ENCODE measurements at regions not wholly inside any gene's neighbourhood (a gene's known extent, or its start where the extent isn't known, plus 50 kb on each side); places are given as distances from the start of the nearest gene placed in this dataset.

DNA sequence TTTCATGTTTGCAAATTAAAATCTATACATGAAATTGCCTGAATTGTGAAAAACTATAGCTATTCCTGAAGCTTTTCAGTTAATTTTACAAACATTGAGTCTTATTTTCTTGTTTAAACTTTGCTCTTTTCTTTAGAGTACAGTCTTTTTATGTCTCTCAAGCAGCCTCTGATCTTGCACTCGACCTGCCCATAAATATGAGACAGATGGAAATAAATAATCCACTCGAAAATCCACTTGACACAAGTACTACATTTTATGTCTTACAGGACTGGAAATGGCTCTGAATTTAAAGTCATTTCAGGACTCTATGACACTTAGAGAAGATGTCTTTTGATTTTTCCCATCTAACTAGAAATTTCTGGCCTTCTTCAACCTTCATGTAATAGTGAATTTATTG, 283.8 kb downstream of the USP25 start:
- DNase-seq (ENCODE audit: low read depth): no peak

DNA sequence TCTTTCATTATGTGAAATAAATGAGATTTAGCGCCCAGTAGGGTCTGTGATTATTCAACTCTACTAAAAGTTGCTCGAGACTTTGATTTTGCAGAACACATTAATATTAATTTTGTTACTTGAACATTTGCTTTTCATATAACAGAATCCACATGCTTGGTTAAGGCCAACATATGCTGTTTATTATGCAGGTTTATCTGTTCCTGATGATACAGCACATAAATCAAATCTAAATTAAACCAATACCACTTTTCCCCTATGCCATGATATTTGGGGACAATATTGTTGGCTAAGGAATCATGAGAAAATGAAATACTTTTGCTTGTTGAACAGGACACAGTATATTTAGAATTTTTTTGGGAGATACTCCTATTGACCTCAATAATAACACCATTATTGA, 291.1 kb downstream of the USP25 start:
- no peak for DNase-seq (ENCODE audit: low read depth)

DNA sequence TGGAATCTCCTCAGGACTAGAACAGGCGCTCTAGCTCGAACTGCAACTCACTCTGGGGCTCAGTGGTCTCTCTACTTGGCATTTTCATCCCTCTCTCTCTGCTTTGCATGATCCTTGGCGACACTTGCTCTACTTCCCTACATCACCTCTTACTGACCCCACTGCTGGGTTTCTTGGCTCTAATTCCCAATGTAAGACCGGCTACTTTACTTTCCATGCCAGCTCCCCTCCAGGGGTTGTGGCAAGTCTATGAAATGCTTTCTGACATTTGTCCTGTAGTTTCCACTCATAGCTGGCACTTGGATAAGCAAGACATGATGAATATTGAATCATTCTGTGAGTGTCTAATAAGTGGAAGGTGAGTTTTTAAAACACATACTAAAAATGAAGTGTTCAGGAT, 292.3 kb downstream of the USP25 start:
- no peak for DNase-seq (ENCODE audit: low read depth)

DNA sequence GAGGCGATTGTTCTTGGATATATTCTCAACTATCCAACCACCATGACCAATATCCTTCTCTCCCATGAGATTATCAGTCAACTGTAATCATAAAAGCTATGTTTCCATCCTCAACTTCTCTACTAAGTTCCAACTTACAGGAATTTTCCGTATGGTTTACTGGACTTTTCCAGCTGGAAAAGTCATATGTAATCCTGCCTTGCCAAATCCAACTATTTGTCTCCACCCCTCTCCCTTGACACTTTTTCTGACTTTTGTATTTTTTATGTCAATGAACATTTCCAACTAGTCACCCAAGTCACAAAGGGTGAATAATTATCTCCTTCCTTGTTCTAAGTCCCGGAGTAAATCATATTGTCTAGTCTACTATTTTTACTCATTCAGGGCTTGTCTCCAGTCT, 293.1 kb downstream of the USP25 start:
- no peak for DNase-seq (ENCODE audit: low read depth)

DNA sequence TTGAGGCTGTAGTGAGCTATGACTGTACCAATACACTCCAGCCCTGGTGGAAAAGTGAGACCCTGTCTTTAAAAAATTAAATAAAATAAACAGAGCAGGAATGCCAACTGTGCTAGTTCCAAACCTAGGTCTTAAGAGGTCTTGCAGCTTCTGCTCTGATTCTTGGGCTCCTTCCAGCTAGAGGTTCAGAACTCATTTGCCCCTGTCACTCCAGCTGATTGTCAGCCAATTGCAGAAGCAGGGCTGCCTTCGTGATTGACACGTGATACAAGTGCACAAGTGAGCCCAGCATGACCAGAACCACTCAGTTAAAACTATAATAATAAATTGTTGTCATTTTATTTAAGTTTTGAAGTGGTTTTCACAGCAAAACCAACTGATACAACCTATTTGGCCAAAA, 298.4 kb downstream of the USP25 start:
- DNase-seq (ENCODE audit: low read depth): no peak

DNA sequence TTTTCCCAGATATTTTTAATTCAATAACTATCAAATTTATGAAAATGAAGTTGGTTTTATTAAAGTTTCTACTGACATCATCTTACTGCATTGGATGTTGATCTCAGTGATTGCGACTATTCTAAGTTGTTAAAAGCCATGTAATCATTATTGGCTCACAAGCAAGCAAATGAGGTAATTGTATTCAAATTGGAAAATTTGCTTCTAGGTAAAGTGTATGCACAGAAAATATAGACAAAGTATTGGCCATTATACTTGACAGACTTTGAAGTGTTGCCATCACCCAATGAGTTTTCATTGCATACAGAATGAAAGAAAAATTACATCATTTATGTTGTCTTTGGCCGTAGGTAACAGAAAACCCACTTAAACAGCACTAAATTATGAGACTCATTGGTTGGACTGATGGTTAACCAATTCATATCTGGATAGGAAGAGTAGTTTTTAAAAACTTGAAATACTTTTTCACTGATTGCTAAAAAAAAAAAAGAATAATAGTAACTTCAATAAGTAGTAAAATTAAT, 299.2 kb downstream of the USP25 start:
- DNase-seq (ENCODE audit: low read depth): no peak

DNA sequence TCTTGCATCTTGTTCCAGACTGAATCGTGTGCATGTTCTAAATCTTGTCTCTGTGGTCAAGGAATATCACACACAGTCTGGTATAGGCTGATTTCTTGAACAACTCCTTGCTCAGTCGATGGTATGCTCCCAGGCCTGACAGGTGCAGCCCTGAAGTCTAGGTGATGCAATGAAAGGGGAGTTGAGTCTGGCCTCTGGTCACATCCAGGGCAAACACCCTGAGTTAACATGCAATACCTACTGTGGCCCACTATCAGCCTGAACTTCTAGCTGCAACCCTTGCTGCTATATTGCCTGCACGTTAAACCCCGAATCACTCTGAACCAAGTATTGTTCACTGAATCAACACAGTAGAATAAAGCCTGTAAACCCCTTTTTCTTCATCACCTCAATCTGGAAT, 303.4 kb downstream of the USP25 start:
- DNase-seq (ENCODE audit: low read depth): no peak

DNA sequence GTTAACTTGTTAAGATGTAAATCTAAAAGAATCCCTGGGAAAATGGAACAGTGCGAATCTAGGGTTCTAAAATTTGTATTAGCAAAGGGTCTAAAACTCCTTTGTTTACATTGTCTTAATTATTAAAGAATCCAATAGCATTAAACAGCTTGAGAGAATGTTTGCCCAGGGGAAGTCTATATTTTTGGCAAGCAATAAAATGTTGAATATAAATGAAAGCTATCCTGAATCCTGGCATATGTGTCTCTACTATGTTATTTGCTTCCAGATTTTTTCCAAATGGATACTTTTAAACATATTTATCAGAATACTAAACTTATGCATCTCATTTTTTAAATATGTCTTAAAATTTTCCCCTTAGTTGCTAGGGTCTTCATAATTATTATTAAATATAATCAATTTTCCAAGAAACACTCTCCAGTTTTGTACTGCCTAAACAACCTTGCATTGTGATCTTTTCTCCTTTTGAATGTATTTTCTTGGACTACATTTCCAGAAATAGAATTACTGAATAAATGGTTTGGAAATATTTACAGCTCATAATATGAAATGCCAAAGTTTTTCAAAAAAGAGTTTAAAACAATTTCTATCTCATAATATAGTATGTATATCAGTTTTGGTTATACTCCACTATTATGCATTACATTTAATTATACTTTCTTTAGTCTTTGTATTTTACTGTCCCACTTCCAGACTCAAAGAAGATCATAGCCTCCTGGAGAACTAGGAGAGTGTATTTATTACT, 304.8 kb downstream of the USP25 start:
- DNase-seq (ENCODE audit: low read depth): no peak

DNA sequence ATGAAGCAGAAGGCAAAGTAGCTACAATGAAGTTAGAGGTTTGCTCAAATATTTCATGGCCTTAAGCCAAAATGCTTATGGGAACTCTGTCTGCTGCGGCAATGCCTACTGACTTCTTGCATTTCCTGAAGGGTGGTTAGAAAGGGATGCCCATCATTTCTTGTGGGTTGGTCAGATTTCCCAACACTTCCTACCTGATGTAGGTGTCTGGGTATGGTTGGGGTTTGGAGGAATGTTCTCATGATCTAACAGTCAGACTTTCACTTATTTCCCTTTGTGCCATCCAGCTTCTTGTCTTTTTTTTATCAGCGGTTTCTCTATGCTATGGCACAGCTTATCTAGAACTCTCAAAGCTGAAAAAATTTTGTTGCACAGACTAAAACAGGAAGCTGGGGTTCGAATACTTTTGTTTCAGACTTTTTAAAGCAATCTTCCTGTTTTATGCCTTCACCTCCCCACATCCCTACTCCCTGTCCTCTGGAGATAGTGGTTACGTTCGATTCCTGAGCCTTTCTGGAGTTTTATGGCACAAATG, 307.7 kb downstream of the USP25 start:
- no peak for DNase-seq (ENCODE audit: low read depth)

DNA sequence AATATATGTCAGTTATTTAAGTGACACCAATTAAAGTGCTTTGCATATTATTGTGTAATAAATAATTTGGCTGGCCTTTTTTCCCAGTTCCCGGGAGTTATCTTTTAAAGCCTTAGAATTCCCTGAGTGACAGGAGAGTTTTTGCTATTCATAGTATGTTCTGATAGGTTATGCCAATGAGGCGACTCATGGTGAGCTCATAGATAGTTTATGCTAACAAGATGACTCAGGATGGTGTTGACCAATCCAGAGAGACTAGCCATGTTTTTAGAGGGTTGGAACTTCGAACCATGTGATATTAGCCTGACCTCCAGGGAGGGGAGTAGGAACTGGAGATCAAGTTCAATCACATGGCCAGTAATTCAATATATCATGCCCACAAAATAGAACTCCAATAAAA, 310.8 kb downstream of the USP25 start:
- DNase-seq (ENCODE audit: low read depth): no peak

DNA sequence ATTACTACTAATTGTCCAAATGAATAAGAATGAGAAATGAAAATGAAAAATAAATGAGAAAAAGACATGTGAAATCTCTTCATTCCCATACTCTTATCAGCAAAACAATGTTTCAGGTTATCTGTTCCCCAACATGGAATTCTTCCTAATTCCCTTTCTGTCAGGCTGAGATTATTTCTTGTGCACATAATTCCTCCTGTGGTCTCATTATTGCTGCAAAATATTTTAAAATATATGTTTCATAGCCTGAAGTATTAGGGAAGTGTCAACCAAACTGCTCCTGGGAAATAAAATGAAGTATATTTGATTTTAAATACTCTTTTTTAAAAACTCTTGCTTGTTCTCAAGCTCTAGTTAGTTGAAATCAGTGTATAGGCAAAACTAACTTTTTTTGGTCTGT, 314.9 kb downstream of the USP25 start:
- no peak for DNase-seq (ENCODE audit: low read depth)

DNA sequence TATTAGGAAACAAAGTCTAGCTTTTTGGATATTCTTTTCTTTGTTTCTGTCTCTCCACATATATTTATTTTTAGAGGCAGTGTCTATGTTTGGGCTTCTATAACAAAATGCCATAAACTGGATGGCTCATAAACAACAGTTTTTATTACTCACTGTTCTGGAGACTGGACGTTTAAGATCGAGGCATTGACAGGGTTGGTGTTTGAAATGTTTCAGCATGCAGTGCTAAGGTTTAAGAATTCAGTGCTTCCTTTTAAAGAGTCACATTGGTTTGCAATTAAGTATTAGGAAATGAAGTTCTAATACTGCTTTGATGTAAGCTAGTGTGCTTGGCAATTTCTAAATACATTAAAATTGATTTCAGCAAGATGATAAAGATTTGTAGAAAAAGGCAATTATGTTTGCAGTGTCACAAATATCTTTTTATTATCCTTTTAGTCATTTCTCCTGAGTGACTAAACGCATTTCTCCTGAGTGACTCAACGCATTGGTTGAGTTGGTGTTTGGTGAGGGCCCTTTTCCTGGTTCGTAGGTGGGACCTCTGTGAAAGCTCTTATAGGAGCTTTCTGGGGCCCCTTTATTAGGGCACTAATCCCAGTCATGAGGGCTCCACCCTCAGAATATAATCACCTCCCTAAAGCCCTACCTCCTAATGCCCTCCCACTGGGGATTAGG, 317.0 kb downstream of the USP25 start:
- peak; percentile 35 for DNase-seq (ENCODE audit: low read depth)

DNA sequence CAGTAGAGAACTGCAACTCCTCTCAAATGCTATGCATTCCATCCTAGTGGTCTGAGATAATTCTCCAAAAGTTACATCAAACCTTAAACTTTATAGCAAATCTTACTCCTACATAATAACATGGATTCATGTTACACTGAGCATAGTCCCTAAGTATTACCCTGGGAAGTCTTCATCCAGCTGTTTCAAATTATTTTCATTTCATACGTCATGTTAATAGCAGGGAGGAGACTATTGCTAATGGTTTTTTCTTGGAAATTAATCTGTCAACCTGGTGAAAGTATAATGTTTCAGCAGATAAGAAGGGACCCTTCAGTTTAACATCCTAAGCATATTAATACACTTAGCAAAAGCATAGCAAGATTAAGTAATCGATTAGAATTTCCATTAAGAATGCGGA, 318.1 kb downstream of the USP25 start:
- DNase-seq (ENCODE audit: low read depth): no peak

DNA sequence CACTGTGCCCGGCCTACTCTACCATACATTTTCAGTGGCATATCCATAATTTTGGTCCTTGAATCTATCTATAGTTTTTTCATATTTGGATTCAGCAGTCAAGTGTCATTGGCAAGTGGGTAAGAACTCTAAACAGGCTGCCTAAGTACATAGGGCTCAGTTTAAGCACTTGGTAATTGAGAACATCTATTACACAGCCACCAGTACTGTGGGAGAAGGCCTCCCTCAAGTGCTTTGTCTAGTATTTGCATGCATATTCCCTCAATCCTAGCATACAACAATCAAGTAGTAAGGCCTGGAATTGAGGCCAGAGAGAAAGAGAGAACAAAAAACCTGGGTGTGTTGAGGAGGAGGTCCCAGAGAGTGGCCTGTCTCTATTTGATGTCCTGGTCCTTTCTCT, 325.2 kb downstream of the USP25 start:
- DNase-seq (ENCODE audit: low read depth): no peak

DNA sequence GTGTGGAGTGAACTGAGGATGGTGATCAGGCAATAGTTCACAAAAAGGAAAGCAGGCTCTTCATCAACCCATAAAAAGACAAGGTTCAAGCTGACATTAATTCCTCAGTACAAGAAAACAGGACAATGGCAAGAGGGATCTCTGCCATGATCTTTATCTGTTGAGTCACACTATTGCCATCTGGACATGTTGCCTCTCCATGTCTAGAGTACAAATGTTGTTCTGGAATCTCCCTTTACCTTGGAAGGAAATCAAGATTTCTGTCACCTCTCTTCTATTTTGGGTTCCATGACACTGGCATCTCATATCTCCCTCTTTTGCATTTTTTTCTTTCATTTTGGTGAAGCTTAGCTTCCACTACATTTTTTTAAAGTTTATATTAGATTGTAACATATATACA, 329.1 kb downstream of the USP25 start:
- no peak for DNase-seq (ENCODE audit: low read depth)

DNA sequence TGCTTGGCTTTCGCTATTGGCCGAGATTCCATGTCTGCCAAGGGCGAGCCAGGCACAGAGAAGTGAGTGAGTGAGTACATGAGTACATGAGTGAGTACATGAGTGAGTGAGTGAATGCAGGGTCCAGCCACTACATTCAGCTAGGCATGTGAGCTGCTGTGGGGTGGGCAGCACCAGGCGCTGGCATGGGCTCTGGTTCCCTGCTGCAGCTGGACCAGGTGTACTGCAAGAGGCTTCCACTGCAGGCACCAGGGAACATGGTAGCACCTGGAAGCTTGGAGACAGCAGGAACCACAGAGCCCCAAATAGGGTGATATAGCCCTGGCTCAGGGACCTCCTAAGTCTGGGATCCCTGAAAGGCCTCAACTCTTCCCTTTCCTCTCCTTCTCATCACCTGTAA, 330.2 kb downstream of the USP25 start:
- no peak for DNase-seq (ENCODE audit: low read depth)

DNA sequence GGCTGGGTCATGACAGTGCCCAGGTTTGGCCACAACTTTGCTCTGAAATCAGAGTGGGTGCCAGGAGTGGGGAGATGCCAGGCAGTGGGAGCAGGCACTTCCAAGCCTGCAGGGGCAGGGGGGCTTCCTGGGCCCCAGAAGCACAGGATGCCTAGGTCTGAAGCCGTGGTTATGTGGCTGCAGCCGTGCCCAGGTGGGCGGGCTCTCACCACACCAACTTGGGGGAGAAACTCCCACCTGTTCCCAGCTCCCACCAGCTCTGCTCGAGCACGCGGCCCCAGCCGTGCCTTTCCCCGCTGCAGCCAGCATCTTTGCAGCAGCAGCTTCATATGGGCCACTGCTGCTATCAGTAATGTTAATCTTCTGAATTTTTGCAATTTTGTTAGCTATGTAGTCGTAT, 331.4 kb downstream of the USP25 start:
- no peak for DNase-seq (ENCODE audit: low read depth)

DNA sequence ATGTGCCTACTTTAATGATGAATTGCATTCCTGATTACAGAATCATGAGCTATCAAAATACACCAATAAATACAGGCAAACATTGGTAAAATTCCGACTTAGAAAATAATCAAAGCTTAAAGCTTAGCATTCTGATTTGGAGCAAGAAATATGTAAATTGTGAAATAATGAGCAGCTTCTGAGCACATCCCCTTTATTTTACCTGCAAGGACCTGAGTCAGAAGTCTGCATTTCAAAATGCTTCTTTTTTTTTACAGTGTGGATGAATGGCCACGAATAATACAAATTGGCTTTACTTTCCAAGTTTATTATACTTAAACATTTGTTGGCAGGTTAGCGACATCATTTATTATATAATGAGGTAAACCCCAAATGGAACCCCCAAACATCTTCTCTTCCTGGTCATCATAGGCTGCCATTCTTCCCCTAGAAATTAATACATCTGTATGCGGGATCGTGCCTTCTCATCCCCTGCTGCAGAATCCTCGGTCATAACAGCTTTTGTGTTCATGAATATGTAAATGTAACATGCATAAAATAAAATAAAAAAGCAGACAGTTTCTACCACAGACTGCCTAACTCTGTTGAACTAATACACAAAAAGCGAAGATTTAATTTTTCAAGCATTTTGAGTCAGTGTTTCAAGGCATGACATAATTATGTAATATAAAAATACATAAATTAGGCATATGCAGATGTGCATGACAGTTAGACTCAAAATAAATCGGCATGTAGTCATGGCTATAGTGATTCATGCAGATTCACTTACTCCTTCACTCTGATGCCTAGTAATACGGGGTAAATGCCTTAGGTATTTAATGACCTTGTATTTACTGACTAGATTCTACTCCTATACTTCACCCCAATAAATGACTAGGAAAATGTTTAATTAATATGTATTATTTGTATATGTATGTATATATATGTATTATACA, 339.7 kb downstream of the USP25 start:
- DNase-seq (ENCODE audit: low read depth): no peak

DNA sequence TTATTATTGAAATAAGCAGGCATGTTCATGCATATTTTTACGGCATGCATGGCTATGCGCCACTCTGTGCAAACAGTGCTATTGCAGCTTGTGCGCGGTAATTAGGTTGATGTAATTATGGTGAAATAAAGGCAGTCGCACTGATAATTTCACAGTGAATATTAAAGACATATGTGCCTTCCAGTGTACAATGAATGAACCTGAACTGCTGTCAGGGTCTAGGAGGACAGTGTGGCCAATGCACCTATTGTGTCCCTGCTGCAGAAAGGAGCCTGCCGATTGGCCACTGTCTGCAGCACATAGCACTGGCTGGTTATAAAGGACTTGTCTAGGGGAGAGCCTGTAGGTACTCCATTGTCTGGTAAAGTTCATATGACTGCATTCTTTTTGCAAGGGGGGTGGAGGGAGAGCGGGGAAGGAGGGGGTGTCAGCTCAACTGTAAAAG, 340.4 kb downstream of the USP25 start:
- no peak for DNase-seq (ENCODE audit: low read depth)

DNA sequence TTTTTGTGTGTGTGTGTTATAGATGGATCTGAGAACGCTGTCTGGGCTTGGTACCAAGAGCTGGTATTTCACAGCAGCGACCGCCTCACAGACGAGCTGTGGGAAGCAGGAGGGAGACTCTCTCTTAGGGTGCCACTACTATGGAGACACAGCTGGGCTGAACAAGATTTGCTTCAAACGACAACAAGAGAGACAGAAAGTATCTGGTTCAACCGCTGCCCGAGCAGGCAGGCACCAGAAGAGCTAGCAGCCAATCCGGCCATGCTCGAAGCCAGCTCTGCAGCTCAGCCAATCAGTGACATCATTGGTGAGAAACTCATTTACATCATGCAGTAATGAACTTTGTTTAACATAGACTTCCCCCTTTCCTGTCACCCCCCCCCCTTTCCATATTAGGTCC, 341.3 kb downstream of the USP25 start:
- DNase-seq (ENCODE audit: low read depth): no peak

DNA sequence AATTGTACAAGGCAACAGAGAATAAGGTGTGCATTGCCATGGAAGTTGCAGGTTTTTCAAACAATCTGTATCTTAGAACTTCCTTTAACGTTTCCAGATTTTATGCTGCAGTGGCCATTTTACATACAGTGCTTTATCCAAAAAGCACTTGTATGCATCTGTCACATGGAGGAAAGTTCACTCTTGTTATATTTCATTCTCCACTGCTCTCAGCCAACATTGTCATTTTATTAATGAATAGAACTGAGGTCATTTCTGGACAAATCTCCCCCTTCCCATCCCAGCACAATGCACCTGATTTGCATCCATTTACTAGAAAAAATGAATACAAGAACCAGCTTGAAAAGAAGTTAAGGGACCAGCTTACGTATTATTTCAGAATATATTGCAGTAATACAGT, 342.0 kb downstream of the USP25 start:
- DNase-seq (ENCODE audit: low read depth): no peak

DNA sequence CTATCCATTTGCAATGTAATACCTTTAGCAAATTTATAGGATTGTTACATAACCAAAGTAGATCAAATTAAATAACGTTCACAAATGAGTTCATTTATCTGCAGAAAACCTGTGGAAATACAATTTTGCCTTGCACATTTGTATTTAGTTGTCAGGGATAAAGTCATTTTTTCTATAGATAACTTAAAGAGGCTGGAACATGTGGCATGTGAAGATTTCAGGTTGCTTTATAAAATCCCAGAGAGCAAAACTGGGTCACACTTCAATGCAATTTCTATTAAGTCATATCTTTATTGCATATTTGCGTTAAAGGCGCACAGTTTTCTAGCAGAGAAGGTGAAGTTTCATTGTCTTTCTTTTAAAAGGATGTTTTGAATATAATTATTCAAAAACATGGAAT, 342.4 kb downstream of the USP25 start:
- no peak for DNase-seq (ENCODE audit: low read depth)

Measured in GM04504 (cell line).